ENCODE measurements at regions not wholly inside any gene's neighbourhood (a gene's known extent, or its start where the extent isn't known, plus 50 kb on each side); places are given as distances from the start of the nearest gene placed in this dataset.

GRCh38 chr2:129901754-129902415 is 77.6 kb upstream of the RAB6C start:
- DNase-seq (ENCODE audit: low read depth), result no peak

GRCh38 chr2:129902731-129903585 is 76.5 kb upstream of the RAB6C start:
- DNase-seq (ENCODE audit: low read depth), result no peak

GRCh38 chr2:129903586-129904425 is 75.7 kb upstream of the RAB6C start:
- no peak for DNase-seq (ENCODE audit: low read depth)

GRCh38 chr2:129904532-129905446 is 74.7 kb upstream of the RAB6C start:
- DNase-seq (ENCODE audit: low read depth), result no peak

GRCh38 chr2:129905664-129906081 is 73.8 kb upstream of the RAB6C start:
- no peak for DNase-seq (ENCODE audit: low read depth)

GRCh38 chr2:129906139-129906860 is 73.2 kb upstream of the RAB6C start:
- no peak for DNase-seq (ENCODE audit: low read depth)

GRCh38 chr2:129906861-129907235 is 72.6 kb upstream of the RAB6C start:
- no peak for DNase-seq (ENCODE audit: low read depth)

GRCh38 chr2:129907256-129907998 is 72.0 kb upstream of the RAB6C start:
- no peak for DNase-seq (ENCODE audit: low read depth)

- DNase-seq (ENCODE audit: low read depth), result no peak
These were observed 70.6 kb upstream of the RAB6C start for GRCh38 chr2:129908721-129909373.

GRCh38 chr2:129909651-129910418 is 69.6 kb upstream of the RAB6C start:
- no peak for DNase-seq (ENCODE audit: low read depth)

- no peak for DNase-seq (ENCODE audit: low read depth)
These were observed 68.8 kb upstream of the RAB6C start for GRCh38 chr2:129910446-129911362.

- no peak for DNase-seq (ENCODE audit: low read depth)
These were observed 68.0 kb upstream of the RAB6C start for GRCh38 chr2:129911363-129912065.

- DNase-seq (ENCODE audit: low read depth), result no peak
These were observed 67.2 kb upstream of the RAB6C start for GRCh38 chr2:129912066-129912820.

GRCh38 chr2:129912871-129913694 is 66.4 kb upstream of the RAB6C start:
- DNase-seq (ENCODE audit: low read depth), result no peak

Measured in stimulated activated CD8-positive, alpha-beta memory T cell treated with anti-CD3 and anti-CD28 coated beads, Interleukin-12 subunit alpha, Interleukin-12 subunit beta, amount 100 ng/mL, for 1 hour (primary cell).